Keratinocyte (primary cell): ENCODE measurements at regions not wholly inside any gene's neighbourhood (a gene's known extent, or its start where the extent isn't known, plus 50 kb on each side); places are given as distances from the start of the nearest gene placed in this dataset.

ENCODE experiments used
- DNase-seq: peaks from one replicate; pipeline ENCODE4 v3.0.0-alpha.2; 2011; ENCODE audit warnings: low read depth, missing footprints, low spot score
- FAIRE-seq: peaks from 2 replicates; lab custom pipeline; 2011; peaks lifted over from hg19 to GRCh38; lab: Jason Lieb, UNC
- H2AFZ ChIP-seq: 2 replicates; pipeline ENCODE4 v1.6.0; 2012; ENCODE audit warnings: low read length, control low read depth, inconsistent platforms; ENCODE audit not compliant: control insufficient read depth
- H3K27ac ChIP-seq: 2 replicates; pipeline ENCODE4 v1.5.1; 2011; ENCODE audit warnings: low read length; ENCODE audit not compliant: control insufficient read depth, insufficient read depth
- H3K27me3 ChIP-seq: 3 replicates; pipeline ENCODE4 v1.6.0; 2011; ENCODE audit warnings: low read length; ENCODE audit not compliant: control insufficient read depth, insufficient read depth; ENCODE audit errors: extremely low read depth
- H3K36me3 ChIP-seq, 2 experiments: 2 replicates in 1 of 2; 3 replicates in 1 of 2; pipeline ENCODE4 v1.5.1; 2011; ENCODE audit warnings: low read length in 2 of 2, mild to moderate bottlenecking in 1 of 2; ENCODE audit not compliant: control insufficient read depth in 2 of 2, insufficient read depth in 2 of 2; ENCODE audit errors: extremely low read depth in 1 of 2
- H3K4me1 ChIP-seq: 3 replicates; pipeline ENCODE4 v1.5.1; 2011; ENCODE audit warnings: low read length; ENCODE audit not compliant: control insufficient read depth, insufficient read depth; ENCODE audit errors: extremely low read depth
- H3K4me2 ChIP-seq: 3 replicates; pipeline ENCODE4 v1.6.0; 2011; ENCODE audit warnings: low read depth, low read length; ENCODE audit not compliant: control insufficient read depth, insufficient read depth; ENCODE audit errors: extremely low read depth
- H3K4me3 ChIP-seq, 3 experiments: fragments of 200-600 bp in 1 of 3; sonication (generic) in 1 of 3; 2 replicates in 2 of 3; 3 replicates in 1 of 3; pipeline ENCODE4 v1.5.1; 2011 to 2016; ENCODE audit warnings: low read length in 3 of 3, mild to moderate bottlenecking in 3 of 3, control low read depth in 2 of 3, inconsistent platforms in 1 of 3, low read depth in 1 of 3, mixed read lengths in 1 of 3, mixed run types in 1 of 3, moderate library complexity in 1 of 3; ENCODE audit not compliant: control insufficient read depth in 2 of 3, insufficient read depth in 2 of 3; ENCODE audit errors: extremely low read depth in 1 of 3
- H3K79me2 ChIP-seq: 2 replicates; pipeline ENCODE4 v1.6.0; 2012; ENCODE audit warnings: low read length; ENCODE audit not compliant: control insufficient read depth, insufficient read depth
- H3K9ac ChIP-seq: 3 replicates; pipeline ENCODE4 v1.6.0; 2011; ENCODE audit warnings: low read length; ENCODE audit not compliant: control insufficient read depth, insufficient read depth; ENCODE audit errors: extremely low read depth
- H3K9me1 ChIP-seq: 3 replicates; pipeline ENCODE4 v1.6.0; 2011; ENCODE audit warnings: low read length; ENCODE audit not compliant: control insufficient read depth, insufficient read depth; ENCODE audit errors: extremely low read depth
- H3K9me3 ChIP-seq: 2 replicates; pipeline ENCODE4 v1.5.1; 2012; ENCODE audit warnings: low read depth, low read length; ENCODE audit not compliant: control insufficient read depth
- H4K20me1 ChIP-seq: 3 replicates; pipeline ENCODE4 v1.6.0; 2011; ENCODE audit warnings: low read length; ENCODE audit not compliant: control insufficient read depth, insufficient read depth; ENCODE audit errors: extremely low read depth
- CTCF ChIP-seq, 3 experiments: IDR thresholded peaks in 1 of 3; conservative IDR thresholded peaks in 1 of 3; optimal IDR thresholded peaks in 1 of 3; 2 replicates in 2 of 3; 3 replicates in 1 of 3; pipeline versions ENCODE3 to v1.5.1; 2011; ENCODE audit warnings: low read length in 3 of 3, mild to moderate bottlenecking in 3 of 3, moderate library complexity in 2 of 3, control low read depth in 1 of 3, inconsistent platforms in 1 of 3; ENCODE audit not compliant: insufficient read depth in 2 of 3; ENCODE audit errors: extremely low read depth in 1 of 3
- EZH2 ChIP-seq: IDR thresholded peaks from one replicate; pipeline ENCODE4 v1.6.1; 2012; ENCODE audit warnings: inconsistent platforms, mild to moderate bottlenecking, low read length, moderate library complexity
- dilution Hi-C: fragments of 300-500 bp; cut with MboI; formaldehyde crosslinking; loops from one replicate; pipeline ENCODE4 v1.7.0; 2020; ENCODE audit warnings: low sequenced_read_pairs; ENCODE audit not compliant: extremely low pct_ligation_motif_present

GRCh38 chr1:105180789-105181188, 1431.1 kb downstream of the AMY1C start:
- Histone ChIP-seq H3K4me1 (no peaks in the 10 kb centered on the region), H3K27ac (no peak overlapping the region), H3K4me2 (no peak overlapping the region), H3K9me1 (no peaks in the 10 kb centered on the region), H2AFZ (no peak overlapping the region), H3K4me3 (no peak overlapping the region), H3K79me2 (no peaks in the 10 kb centered on the region), H4K20me1 (no peaks in the 10 kb centered on the region), H3K9ac (no peak overlapping the region), H3K9me3 (no peaks in the 10 kb centered on the region), H3K27me3 (no peaks in the 10 kb centered on the region), H3K36me3 (no peaks in the 10 kb centered on the region)
- FAIRE-seq = no peak
- TF ChIP-seq CTCF (optimal IDR thresholded peaks at IDR 0.05 in 1 of 3, IDR thresholded peaks at IDR 0.05 in 1 of 3, conservative IDR thresholded peaks at IDR 0.05 in 1 of 3; ENCODE audit: extremely low read depth in 1 of 3, insufficient read depth in 2 of 3, low read length in 3 of 3) (no peak), EZH2 (no peak)
- no peak for DNase-seq
- dilution Hi-C loops = no loop called here

- Histone ChIP-seq H3K36me3 (no peaks in the 10 kb centered on the region), H3K4me1 (no peaks in the 10 kb centered on the region), H3K4me2 (no peak overlapping the region), H3K9me3 (no peaks in the 10 kb centered on the region), H4K20me1 (no peaks in the 10 kb centered on the region), H2AFZ (no peak overlapping the region), H3K9ac (no peak overlapping the region), H3K27me3 (no peaks in the 10 kb centered on the region), H3K9me1 (no peaks in the 10 kb centered on the region), H3K4me3 (no peak overlapping the region), H3K79me2 (no peaks in the 10 kb centered on the region), H3K27ac (no peak overlapping the region)
- dilution Hi-C loops = no loop called here
- FAIRE-seq (no peak), DNase-seq (no peak)
- TF ChIP-seq EZH2 (no peak), CTCF (optimal IDR thresholded peaks at IDR 0.05 in 1 of 3, IDR thresholded peaks at IDR 0.05 in 1 of 3, conservative IDR thresholded peaks at IDR 0.05 in 1 of 3; ENCODE audit: extremely low read depth in 1 of 3, insufficient read depth in 2 of 3, low read length in 3 of 3) (no peak)
Measured at GRCh38 chr1:105204836-105205371, 1455.2 kb downstream of the AMY1C start.
